ENCODE measurements at regions not wholly inside any gene's neighbourhood (a gene's known extent, or its start where the extent isn't known, plus 50 kb on each side); places are given as distances from the start of the nearest gene placed in this dataset.

DNA sequence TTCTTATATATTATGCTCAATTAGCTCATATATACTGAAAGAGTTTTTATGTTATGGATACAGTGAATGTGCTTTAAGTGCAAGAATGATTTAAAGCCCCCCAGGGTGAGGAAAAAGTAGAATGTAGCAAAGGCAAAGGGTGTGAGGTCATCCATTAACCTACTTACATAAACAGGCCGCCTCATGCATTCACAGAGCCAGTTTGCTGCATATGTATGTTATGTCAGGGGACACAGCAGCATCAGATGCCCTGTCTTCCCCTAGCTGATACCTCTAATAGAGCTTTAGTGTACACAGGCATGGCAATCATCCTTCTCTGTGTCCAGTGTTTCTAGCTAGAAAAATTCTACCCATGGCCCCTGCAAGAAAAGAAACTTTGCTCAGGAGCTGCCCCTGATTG lies 187.8 kb upstream of the FSHR start:
- Histone ChIP-seq H3K27me3 (no peaks in the 10 kb centered on the region), H3K27ac (replicated peaks in 1 of 4) (no peak overlapping the region), H3K36me3 (no peaks in the 10 kb centered on the region), H3K9me3 (no peaks in the 10 kb centered on the region), H3K4me3 (no peak overlapping the region), H3K4me1 (no peaks in the 10 kb centered on the region)
- WGBS = 78% methylated on average over 1 of the region's 1 CpG
- DNase-seq (ENCODE audit: extremely low spot score) = no peak
- intact Hi-C loops (cut with DNase I) = no loop called here
- TF ChIP-seq, protein P1, sequence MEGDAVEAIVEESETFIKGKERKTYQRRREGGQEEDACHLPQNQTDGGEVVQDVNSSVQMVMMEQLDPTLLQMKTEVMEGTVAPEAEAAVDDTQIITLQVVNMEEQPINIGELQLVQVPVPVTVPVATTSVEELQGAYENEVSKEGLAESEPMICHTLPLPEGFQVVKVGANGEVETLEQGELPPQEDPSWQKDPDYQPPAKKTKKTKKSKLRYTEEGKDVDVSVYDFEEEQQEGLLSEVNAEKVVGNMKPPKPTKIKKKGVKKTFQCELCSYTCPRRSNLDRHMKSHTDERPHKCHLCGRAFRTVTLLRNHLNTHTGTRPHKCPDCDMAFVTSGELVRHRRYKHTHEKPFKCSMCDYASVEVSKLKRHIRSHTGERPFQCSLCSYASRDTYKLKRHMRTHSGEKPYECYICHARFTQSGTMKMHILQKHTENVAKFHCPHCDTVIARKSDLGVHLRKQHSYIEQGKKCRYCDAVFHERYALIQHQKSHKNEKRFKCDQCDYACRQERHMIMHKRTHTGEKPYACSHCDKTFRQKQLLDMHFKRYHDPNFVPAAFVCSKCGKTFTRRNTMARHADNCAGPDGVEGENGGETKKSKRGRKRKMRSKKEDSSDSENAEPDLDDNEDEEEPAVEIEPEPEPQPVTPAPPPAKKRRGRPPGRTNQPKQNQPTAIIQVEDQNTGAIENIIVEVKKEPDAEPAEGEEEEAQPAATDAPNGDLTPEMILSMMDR (IDR thresholded peaks at IDR 0.05) = no peak

DNA sequence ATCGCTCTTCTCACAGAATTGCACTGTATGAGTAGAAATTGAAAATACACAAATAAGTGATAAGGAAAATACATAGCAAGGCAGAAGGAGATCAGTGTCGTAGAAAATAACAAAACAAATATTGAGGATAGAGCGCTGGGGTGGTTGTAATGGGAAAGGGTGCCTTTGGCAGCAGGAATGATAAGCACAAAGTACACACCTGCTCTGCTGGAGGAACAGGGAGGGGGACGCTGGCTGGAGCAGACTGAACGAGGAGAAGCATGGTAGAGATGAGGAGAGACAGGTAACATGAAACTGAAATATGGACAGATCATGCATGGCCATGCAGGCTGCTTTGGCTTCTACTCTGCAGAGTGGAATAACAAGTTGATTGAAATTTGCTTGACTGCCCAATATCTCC lies 181.2 kb upstream of the FSHR start:
- no peak for DNase-seq (ENCODE audit: extremely low spot score)
- WGBS = 90% methylated on average over 5 of the region's 5 CpGs
- Histone ChIP-seq H3K9me3 (no peaks in the 10 kb centered on the region), H3K36me3 (no peaks in the 10 kb centered on the region), H3K27me3 (no peaks in the 10 kb centered on the region), H3K4me3 (no peak overlapping the region), H3K27ac (replicated peaks in 1 of 4) (no peak overlapping the region), H3K4me1 (no peaks in the 10 kb centered on the region)
- TF ChIP-seq POLR2AphosphoS5 (IDR thresholded peaks at IDR 0.05) = no peak
- TF ChIP-seq EP300 (IDR thresholded peaks at IDR 0.05) = no peak
- TF ChIP-seq POLR2A (IDR thresholded peaks at IDR 0.05; ENCODE audit: low read depth) = no peak
- TF ChIP-seq, protein P1 (IDR thresholded peaks at IDR 0.05) = no peak
- intact Hi-C loops (cut with DNase I) = no loop called here

DNA sequence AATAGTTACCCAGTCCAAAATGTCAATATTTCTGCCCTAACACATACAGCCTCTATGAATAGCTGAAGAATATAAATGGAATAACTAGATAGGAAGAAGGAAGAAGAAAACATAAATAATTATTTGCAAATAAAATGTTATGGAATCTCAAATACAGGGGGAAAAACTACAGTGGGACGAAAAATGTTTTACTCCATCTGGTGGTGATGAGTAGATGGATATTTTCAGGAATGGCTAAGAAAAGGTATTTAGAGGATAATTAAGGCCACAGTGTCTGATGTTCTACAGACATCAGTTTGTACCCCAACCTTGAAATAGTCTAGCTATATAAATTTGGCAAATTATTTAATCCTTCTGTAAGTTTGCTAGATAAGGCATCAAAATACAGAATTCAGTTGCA lies 178.1 kb upstream of the FSHR start:
- Histone ChIP-seq H3K9me3 (no peaks in the 10 kb centered on the region), H3K4me3 (no peak overlapping the region), H3K36me3 (no peaks in the 10 kb centered on the region), H3K27ac (replicated peaks in 1 of 4) (no peak overlapping the region), H3K4me1 (no peaks in the 10 kb centered on the region), H3K27me3 (no peaks in the 10 kb centered on the region)
- TF ChIP-seq POLR2AphosphoS5 (IDR thresholded peaks at IDR 0.05) = no peak
- TF ChIP-seq, protein P1 (IDR thresholded peaks at IDR 0.05) = peak in 1 of 3 experiments; percentile 14
- no peak for DNase-seq (ENCODE audit: extremely low spot score)
- 82% methylated on average over 1 of the region's 1 CpG for WGBS
- intact Hi-C loops (cut with DNase I) = no loop called here

DNA sequence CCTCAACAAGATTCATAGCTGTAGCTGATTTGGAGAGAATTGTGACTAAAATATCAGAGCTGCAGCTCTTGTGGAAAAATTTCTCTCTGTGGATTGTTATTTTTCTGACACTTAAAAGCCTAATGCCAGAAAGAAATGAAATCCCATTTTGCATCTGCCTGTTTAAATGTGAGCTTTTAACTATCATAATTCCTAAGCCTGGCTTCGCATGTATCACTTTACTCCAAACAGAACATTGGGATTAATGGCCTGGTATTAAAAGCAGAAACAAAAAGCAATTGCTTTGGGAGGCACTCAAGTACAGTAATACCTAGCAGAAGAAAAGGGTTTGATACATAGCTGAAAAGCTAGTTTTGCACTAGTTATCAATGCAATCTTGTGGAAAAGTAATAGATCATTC lies 164.2 kb upstream of the FSHR start:
- intact Hi-C loops (cut with DNase I) = no loop called here

DNA sequence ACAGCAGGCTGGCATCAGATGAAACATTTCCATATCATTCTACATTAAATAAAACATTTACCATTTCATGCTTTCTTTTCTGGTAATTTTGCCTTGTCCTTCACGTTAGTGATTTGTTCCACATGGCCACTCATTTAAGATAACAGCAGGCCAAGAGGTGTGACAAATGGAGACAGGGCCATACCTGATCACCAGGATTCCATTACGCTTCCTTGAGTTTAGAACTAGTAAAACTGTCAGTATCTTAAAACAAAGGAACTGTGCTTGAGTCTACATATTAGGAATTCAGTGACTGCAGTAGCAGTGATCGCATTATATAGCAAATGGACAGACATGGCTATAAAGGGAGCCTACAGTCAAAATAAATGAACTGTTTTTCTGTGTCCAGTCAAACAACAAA lies 155.1 kb upstream of the FSHR start:
- Histone ChIP-seq H3K4me3 (no peak overlapping the region), H3K36me3 (no peaks in the 10 kb centered on the region), H3K27ac (replicated peaks in 1 of 4) (no peak overlapping the region), H3K4me1 (no peaks in the 10 kb centered on the region), H3K27me3 (no peaks in the 10 kb centered on the region), H3K9me3 (no peaks in the 10 kb centered on the region)
- WGBS = 74% methylated on average over 3 of the region's 3 CpGs
- TF ChIP-seq POLR2A (IDR thresholded peaks at IDR 0.05; ENCODE audit: low read depth) (no peak), EP300 (IDR thresholded peaks at IDR 0.05) (no peak)
- TF ChIP-seq, protein P1 (IDR thresholded peaks at IDR 0.05) = no peak
- intact Hi-C loops (cut with DNase I) = no loop called here
- DNase-seq (ENCODE audit: extremely low spot score) = no peak

More for the DNA sequence above, 164.2 kb upstream of the FSHR start:
- no peak for DNase-seq (ENCODE audit: extremely low spot score)
- no peak for TF ChIP-seq EP300 (IDR thresholded peaks at IDR 0.05)
- no peak for TF ChIP-seq POLR2AphosphoS5 (IDR thresholded peaks at IDR 0.05)
- TF ChIP-seq, protein P1 (IDR thresholded peaks at IDR 0.05) = no peak
- H3K27me3 ChIP-seq = no peaks in the 10 kb centered on the region
- H3K4me1 ChIP-seq = no peaks in the 10 kb centered on the region
- no peak overlapping the region for H3K27ac ChIP-seq (replicated peaks in 1 of 4)
- H3K4me3 ChIP-seq = no peak overlapping the region
- no peaks in the 10 kb centered on the region for H3K36me3 ChIP-seq
- H3K9me3 ChIP-seq = peaks cover 0 to 13% (median 5%) of the 10 kb centered on the region in 4 donors
- WGBS = 41% methylated on average over 1 of the region's 1 CpG

Measured in esophagus muscularis mucosa (tissue), 4 donors.